ENCODE measurements at regions not wholly inside any gene's neighbourhood (a gene's known extent, or its start where the extent isn't known, plus 50 kb on each side); places are given as distances from the start of the nearest gene placed in this dataset.

DNA sequence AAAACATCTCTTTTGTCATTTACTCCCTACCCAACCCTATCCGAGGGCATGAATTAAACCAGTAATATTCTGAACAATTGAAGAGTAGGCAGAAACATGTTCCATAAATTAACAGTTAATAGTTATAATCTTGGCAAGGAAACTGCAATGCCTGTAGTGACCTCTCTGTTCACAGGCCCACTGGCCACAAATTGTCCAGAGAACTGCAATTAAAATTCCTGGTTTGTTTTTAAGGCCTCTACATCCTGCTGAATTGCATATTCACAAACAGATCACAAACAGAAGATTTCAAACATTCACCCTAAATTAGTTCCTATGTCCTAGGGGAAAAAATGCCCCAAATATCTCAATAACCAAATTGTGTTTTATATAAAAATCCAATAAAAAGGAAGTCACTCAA, 143.2 kb upstream of the TRPC6 start:
- H3K4me3 ChIP-seq (ENCODE audit: low read depth, low read length): no peak overlapping the region
- no peak for DNase-seq (ENCODE audit: low read depth)
- no peak for TF ChIP-seq CTCF (IDR thresholded peaks at IDR 0.05; ENCODE audit: insufficient read depth, low read length, poor library complexity, severe bottlenecking)
- H3K36me3 ChIP-seq (ENCODE audit: control insufficient read depth, insufficient read depth, low read length): no peaks in the 10 kb centered on the region
- no peaks in the 10 kb centered on the region for H3K27me3 ChIP-seq (ENCODE audit: control insufficient read depth, insufficient read depth, low read length)

- Histone ChIP-seq H3K36me3 (ENCODE audit: control insufficient read depth, insufficient read depth, low read length) (no peaks in the 10 kb centered on the region), H3K4me3 (ENCODE audit: low read depth, low read length) (no peak overlapping the region), H3K27me3 (ENCODE audit: control insufficient read depth, insufficient read depth, low read length) (no peaks in the 10 kb centered on the region)
- TF ChIP-seq CTCF (IDR thresholded peaks at IDR 0.05; ENCODE audit: insufficient read depth, low read length, poor library complexity, severe bottlenecking): no peak
- no peak for DNase-seq (ENCODE audit: low read depth)
Observed at GRCh38 chr11:101723371-101723770, 139.6 kb upstream of the TRPC6 start.

- Histone ChIP-seq H3K27me3 (ENCODE audit: control insufficient read depth, insufficient read depth, low read length) (no peaks in the 10 kb centered on the region), H3K4me3 (ENCODE audit: low read depth, low read length) (no peak overlapping the region), H3K36me3 (ENCODE audit: control insufficient read depth, insufficient read depth, low read length) (no peaks in the 10 kb centered on the region)
- no peak for TF ChIP-seq CTCF (IDR thresholded peaks at IDR 0.05; ENCODE audit: insufficient read depth, low read length, poor library complexity, severe bottlenecking)
- DNase-seq (ENCODE audit: low read depth): no peak
Observed at GRCh38 chr11:101721270-101721669, 137.5 kb upstream of the TRPC6 start.

GRCh38 chr11:101718402-101718801, 134.6 kb upstream of the TRPC6 start:
- no peaks in the 10 kb centered on the region for H3K36me3 ChIP-seq (ENCODE audit: control insufficient read depth, insufficient read depth, low read length)
- no peak overlapping the region for H3K4me3 ChIP-seq (ENCODE audit: low read depth, low read length)
- DNase-seq (ENCODE audit: low read depth): no peak
- no peak for TF ChIP-seq CTCF (IDR thresholded peaks at IDR 0.05; ENCODE audit: insufficient read depth, low read length, poor library complexity, severe bottlenecking)
- no peaks in the 10 kb centered on the region for H3K27me3 ChIP-seq (ENCODE audit: control insufficient read depth, insufficient read depth, low read length)

DNA sequence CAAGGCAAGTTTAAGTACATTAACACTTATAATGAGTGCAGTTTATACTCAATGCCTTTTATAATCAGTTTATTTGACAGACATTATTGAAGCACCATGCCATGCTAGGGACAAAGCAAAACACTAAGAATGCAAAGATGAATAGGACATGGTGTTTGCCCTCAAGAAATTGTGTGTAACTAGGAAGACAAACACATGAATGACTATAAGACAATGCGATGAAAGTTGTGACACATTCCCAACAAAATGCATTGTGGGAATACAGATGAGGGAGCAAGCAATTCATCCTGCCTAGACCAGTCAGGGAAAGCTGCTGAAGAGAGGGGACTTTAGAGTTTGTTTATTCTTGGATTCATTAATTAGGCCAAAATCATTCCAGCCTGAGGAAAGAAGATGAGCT, 133.8 kb upstream of the TRPC6 start:
- Histone ChIP-seq H3K36me3 (ENCODE audit: control insufficient read depth, insufficient read depth, low read length) (no peaks in the 10 kb centered on the region), H3K27me3 (ENCODE audit: control insufficient read depth, insufficient read depth, low read length) (no peaks in the 10 kb centered on the region), H3K4me3 (ENCODE audit: low read depth, low read length) (no peak overlapping the region)
- no peak for DNase-seq (ENCODE audit: low read depth)
- TF ChIP-seq CTCF (IDR thresholded peaks at IDR 0.05; ENCODE audit: insufficient read depth, low read length, poor library complexity, severe bottlenecking): no peak

GRCh38 chr11:101715281-101715680, 131.5 kb upstream of the TRPC6 start:
- Histone ChIP-seq H3K4me3 (ENCODE audit: low read depth, low read length) (no peak overlapping the region), H3K27me3 (ENCODE audit: control insufficient read depth, insufficient read depth, low read length) (no peaks in the 10 kb centered on the region), H3K36me3 (ENCODE audit: control insufficient read depth, insufficient read depth, low read length) (no peaks in the 10 kb centered on the region)
- no peak for TF ChIP-seq CTCF (IDR thresholded peaks at IDR 0.05; ENCODE audit: insufficient read depth, low read length, poor library complexity, severe bottlenecking)
- DNase-seq (ENCODE audit: low read depth): no peak
